T-helper 1 cell treated with Interleukin-12 subunit alpha and Interleukin-12 subunit beta and Interleukin-4 antibody, amounts not matched to agents 30 ng/mL and 1 ng/mL, for 36 hours (primary cell): ENCODE measurements at regions not wholly inside any gene's neighbourhood (a gene's known extent, or its start where the extent isn't known, plus 50 kb on each side); places are given as distances from the start of the nearest gene placed in this dataset.

Experiments
- intact Hi-C: fragments of 100-400 bp; cut with micrococcal nuclease; formaldehyde crosslinking; loops from one replicate; pipeline ENCODE4 v1.15.1; 2024

GRCh38 chr13:26155568-26155967 is 66.5 kb downstream of the RNF6 start:
- intact Hi-C loops = no loop called here

GRCh38 chr13:26133851-26134250 is 82.0 kb upstream of the SHISA2 start:
- intact Hi-C loops = loop anchor here (2.0 kb wide), 1 partner anchor 21 kb away; no protein-coding TSS in a partner anchor

DNA sequence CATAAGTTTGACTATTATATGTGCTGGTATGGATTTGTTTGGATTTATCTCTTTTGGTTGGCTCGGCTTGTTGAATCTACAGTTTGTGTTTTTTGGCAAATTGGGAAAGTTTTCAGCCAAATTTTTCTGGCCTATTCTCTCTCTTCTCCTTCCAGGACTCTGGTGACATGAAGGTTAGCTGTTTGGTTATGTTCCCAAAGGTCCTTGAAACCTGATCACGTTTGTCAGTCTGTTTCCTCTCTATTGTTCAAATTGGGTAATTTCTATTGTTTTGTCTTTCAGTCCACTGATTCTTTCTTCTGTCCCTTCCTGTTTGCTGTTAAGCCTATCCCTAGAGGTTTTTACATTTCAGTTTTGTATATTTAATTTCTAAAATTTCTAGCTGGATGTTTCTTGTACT is 81.5 kb upstream of the SHISA2 start:
- intact Hi-C loops = loop anchor here (2.0 kb wide), 1 partner anchor 20 kb away; no protein-coding TSS in a partner anchor

DNA sequence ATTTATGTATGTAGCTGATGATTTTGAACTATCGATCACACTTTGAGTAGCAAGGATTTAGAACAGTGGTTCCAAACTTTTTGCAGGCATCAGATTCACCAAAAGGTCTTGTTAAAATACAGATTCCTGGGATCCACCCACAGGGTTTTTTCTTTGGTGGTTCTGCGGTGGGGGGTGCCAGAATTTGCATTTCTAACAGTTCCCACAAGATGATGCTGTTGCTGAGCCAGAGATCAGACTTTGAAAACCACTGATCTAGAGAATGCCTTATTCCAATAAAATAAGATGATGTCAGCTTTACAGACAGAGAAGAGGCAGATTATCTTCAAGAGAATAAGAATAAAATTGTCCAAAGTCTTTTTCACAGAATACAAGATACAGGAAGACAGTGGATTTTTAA is 80.9 kb upstream of the SHISA2 start:
- intact Hi-C loops = loop anchor here (2.0 kb wide), 1 partner anchor 20 kb away; no protein-coding TSS in a partner anchor

- intact Hi-C loops = no loop called here
Observed at GRCh38 chr13:26128676-26129075, 76.9 kb upstream of the SHISA2 start.

- intact Hi-C loops = no loop called here
Observed at GRCh38 chr13:26117620-26118019, 65.8 kb upstream of the SHISA2 start.

- intact Hi-C loops = loop anchor here (2.0 kb wide), 1 partner anchor 20 kb away; no protein-coding TSS in a partner anchor
Observed at GRCh38 chr13:26112843-26113242, 61.0 kb upstream of the SHISA2 start.

DNA sequence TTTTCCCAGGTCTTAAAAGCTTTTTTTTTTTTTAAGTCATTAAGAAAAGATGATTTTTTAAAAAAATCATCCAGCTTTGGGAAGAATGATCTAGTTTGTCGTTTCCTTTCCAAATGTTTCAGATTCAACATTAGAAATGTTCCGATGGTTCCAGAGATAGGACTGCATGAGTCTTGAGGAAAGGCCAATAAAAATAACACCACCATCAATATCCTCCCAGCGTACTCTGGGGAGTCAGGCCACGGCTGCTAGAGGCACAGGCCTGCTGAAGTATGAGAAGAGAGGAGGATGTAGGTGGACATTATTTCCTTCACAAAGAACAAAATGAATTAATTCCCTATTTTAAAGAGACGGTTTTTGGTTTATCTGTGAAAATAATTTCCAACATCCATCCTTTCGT is 60.0 kb upstream of the SHISA2 start:
- intact Hi-C loops = loop anchor here (2.0 kb wide), 1 partner anchor 21 kb away; no protein-coding TSS in a partner anchor
